GM18502 (cell line): ENCODE measurements at regions not wholly inside any gene's neighbourhood (a gene's known extent, or its start where the extent isn't known, plus 50 kb on each side); places are given as distances from the start of the nearest gene placed in this dataset.

ENCODE experiments used
- ATAC-seq: cut with Tn5 transposase; IDR thresholded peaks from one replicate; pipeline ENCODE4 v1.9.1; 2021; ENCODE audit warnings: mild to moderate bottlenecking; ENCODE audit not compliant: unreplicated experiment, poor library complexity

DNA sequence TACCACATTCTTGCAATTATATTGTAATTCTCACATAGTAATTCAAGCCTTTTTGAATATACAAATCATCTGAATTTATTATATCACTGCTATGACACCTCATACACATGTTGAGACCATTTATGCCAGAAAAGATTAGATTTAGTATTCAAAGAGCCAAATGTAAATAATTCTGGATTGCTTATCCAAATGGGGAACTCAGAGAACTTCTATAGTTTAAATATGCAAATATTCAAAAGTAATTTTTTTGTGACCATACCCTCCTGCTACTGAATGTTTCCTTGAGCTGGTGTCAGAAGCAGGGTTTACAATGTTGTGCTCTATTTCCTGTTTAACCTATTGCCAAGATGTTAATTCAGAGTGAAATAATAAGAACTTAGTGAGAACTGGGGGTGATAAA lies 372.2 kb downstream of the TRIML1 start:
- no peak for ATAC-seq

DNA sequence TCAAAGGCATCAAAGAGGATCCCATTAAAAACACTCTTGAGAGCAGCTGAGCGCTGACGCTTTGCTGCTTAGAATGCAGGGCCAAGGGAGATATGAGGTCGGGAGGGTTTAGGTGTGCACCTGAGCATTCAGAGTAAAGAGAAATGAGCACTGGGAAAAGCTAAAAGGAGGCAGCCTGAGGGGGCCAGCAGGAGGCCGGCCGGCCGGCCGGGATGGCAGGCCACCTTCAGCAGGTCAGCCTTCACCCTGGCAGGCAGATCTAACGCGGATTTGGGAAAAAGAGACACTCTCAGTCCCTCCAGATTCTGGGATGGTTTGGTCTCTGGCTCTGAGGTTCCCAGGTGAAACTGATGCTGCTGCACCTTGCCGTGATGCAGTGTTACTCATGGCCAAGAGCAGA lies 393.5 kb downstream of the TRIML1 start:
- no peak for ATAC-seq

DNA sequence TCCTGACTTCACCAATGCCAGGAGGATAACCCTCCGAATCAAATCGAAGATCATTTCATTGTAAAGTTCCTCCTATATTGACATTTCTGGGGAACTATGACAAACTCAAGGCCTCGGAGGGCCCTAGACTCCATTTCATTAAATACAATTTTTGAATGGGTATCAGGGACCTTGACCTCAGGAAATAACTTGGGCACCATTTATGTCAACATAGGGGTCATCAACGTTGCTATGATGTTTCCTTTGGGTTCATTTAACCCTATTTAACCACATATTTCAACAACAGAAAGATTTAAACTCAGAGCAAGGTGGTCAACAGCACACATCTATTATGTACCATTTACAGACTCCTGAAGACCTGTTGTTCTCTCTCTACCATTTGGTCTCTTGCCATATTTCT lies 395.1 kb downstream of the TRIML1 start:
- ATAC-seq = no peak

DNA sequence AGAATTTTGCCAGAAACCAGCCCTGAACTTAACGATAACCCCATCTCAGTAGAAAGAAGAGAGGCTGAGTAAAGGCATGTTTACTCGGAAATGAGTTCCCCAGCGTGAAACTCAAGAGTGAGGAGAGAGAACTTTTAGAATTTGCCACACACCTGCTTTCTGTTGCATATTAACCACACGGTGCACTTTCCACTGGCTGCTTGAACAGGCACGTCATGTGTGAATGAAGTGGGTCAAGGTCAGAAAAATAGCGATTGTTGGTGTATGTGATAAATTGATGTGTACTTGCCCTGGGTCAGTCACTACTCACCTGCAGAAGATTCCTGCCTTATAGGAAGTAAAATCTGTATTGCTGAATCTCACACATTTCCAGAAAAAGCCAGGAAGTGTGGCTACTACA lies 395.7 kb downstream of the TRIML1 start:
- no peak for ATAC-seq

DNA sequence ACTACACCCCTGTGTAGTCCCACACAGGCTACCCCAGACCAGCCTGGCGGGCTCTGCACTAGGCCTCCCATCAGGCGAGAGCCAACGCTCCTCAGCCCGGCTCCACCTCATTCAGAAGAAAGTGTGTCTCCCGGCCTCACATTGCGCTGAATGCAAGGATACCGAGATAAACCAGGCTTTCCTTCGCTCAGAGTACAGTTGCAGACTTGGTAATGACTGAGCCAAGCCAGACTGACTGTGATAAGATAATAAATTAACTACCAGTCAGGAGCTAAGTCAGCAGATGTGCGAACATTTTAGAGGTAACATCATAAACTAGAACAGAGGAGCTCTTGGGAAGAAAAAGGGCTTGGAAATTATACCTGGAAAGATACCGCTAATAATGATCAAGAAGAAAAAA lies 397.6 kb downstream of the TRIML1 start:
- ATAC-seq = no peak

GRCh38 chr4:188550296-188550695 lies 411.1 kb downstream of the TRIML1 start:
- no peak for ATAC-seq

GRCh38 chr4:188551156-188551555 lies 411.9 kb downstream of the TRIML1 start:
- ATAC-seq = no peak

DNA sequence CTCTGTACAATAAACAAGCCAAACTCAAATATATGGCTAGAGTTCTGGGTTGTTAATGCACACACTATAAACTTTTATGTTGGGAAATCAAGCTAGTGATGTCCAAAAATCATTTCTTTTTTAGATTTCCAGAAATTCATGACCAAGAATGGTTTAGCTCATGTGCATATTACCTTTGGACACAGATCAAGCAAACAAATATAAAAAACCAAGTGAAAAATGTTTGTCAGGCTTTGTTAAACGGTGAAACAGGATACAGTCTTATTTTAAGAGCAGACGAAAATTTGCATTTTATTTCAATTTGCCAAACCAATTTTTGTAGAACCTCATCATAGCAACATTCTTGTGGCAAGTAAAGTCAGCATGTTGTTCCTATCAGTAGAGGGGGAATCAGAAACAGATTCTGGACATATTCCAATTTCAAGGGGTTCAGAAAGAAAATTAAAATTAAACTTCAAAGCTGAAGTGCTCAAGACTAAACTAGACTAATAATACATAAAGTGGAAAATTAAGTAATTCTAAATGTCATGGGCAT lies 413.6 kb downstream of the TRIML1 start:
- no peak for ATAC-seq

DNA sequence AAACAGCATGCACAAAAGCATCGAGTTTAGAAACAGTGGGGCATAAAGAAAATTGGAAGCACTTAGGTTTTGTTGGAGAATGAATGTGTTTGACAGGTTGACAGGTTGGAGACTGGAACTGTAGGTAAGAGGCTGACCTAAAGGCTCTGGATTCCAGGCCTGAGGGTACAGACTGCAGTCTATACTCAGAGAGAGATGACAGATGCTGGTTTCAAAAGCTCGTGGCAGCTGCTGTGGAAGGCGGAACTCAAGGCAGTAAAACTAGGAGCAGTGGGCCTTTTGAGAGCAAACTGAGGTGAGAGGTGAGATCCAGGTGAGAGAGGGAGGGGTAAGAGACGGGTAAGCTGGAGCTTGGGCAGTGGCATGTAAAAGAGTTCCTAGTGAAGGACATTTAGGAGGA lies 415.2 kb downstream of the TRIML1 start:
- ATAC-seq = no peak

DNA sequence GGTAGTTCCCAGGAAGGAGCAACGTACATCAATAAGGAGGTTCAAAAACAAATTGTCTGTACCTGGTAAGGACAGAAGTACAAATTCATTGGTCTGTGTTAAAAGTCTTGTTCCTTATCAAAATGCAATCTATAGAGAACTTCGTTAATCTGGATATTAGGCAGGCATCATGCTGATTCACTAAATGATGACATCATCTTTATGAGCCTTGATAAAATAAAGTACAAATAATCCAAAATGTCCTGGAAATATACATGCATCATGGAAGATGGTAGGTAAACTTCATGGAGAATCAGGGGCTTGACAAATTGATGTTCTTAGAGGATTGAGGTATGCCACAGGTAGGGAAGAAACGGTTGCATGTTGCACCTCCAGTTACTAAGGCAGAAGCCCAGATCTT lies 433.9 kb downstream of the TRIML1 start:
- no peak for ATAC-seq

DNA sequence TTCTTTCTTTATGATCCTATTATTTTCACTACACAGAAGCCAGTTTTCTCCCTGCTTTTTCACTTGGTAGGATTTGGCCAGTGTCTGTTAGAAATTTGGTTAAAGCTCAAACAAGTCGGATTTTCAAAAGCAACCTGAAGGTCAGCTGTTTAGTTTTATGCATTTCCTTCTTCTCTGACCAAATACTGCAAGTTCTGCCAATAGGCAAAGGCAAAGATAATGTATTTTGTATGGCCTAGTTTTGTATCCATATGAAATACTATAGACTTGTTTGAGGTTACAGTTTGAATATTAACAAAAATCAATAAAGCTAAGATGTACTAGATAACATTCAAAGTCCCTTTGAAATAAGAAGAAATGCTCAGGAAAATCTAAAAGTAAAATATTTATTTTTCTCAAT lies 439.4 kb downstream of the TRIML1 start:
- no peak for ATAC-seq

- ATAC-seq = no peak
Observed at GRCh38 chr4:188596021-188596420, 456.8 kb downstream of the TRIML1 start.

DNA sequence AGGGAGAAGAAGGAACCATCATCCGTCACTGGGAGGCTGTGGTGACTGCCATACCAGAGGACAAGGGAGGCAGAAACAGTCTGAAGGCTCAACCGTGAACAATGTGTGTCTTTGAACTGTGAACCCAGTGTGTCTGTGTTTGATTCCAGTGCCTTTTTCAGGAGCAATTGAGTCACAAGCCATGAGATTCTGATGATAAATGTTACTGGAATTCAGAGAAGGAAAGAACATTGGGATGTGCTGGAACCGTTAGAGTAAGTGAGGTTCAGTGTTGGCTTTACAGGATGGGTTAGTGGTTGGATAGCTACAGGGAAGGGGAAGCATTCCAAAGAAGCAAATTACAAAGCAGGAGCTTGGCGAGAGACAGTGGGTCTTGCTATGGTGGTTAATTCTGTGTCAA lies 464.4 kb downstream of the TRIML1 start:
- ATAC-seq = no peak

DNA sequence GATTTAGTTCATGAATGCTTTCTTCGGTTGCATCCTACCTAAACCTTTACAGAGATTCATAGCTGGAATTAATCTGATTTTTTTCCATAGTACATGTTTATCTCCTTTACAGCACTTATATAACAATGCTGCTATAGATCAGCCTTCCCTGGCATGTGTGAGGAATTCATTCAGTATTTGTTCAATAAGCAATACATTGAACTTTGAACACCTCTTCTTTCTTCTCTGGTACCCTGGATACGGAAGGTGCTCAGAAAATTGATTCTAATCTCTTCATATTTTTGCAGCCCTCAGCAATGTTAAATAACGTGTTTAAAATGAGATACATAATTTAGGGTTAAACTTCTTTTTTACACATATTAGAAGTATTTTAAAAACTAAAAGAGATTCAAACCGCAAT lies 467.4 kb downstream of the TRIML1 start:
- no peak for ATAC-seq

- no peak for ATAC-seq
Observed at GRCh38 chr4:188611143-188611542, 471.9 kb downstream of the TRIML1 start.

DNA sequence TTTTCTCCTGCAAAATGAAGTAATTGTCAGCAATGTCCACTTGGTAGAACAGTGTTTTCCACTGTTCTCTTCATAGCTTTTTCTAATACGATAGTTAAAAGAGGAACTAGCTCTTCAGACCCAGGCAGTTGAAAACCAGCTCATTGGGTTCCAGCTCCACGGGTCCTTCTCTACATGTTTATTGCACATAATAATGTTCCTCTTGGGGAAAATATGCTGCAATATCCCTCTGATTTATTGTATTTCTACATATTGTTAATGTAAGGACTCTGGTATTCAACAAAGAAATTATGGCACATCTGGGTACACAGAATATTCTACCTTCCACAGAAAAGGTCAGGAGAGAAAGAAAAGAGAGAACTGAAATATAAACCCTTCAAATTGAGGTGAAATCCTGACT lies 473.4 kb downstream of the TRIML1 start:
- no peak for ATAC-seq

GRCh38 chr4:188613976-188614375 lies 474.7 kb downstream of the TRIML1 start:
- ATAC-seq = no peak

DNA sequence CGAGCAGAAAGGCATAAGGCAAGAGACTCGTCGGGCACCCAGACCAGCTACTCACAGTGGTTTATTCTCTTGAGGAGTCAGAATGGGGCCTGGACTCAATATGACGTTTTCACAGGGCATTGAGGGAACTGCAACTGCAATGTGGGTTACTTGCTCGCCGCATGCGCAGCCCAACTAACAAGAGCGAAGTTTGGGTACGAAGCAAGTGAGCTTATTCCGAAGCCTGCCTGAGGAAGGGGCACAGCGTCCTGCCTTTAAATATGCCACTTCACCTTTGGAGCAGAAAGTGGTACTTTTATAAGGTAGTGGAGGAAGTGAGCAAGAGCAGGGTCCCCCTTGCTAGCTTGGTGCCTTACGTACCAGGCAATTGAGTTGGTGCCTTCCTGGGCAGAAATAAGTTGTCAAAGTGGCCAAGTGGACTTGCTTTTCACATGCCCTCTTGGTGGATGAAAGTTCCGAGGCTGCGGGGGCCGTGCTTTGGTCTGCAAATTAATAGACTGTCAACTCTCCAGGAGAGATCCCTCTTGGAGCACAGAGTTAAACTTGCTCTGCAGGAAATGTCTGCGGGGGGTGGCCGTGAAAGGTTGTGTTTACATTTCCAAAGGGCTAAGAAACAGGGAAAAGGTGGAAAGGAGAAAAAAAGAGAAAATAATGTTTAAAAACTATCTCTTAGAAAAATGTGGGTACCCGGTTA lies 480.4 kb downstream of the TRIML1 start:
- no peak for ATAC-seq

DNA sequence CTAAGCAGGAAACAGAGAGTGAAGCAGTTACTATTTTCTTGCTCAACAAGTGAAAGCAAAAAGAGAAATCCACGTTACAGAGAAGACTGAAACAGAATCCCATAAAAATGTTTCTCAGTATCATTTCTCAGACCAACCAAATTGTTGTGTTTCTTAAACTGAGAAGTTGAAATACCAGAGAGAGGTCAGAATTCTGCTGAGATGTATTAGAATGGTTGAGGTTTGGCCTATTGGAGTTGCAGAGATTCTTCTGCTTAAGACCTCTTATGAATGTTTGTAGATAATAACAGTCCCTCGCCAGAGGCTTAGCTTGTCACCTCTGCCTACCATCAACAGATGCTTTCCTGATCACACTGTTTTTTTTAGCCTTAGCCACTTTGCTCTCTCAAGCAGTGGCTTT lies 481.4 kb downstream of the TRIML1 start:
- no peak for ATAC-seq

GRCh38 chr4:188623314-188623854 lies 484.1 kb downstream of the TRIML1 start:
- no peak for ATAC-seq

DNA sequence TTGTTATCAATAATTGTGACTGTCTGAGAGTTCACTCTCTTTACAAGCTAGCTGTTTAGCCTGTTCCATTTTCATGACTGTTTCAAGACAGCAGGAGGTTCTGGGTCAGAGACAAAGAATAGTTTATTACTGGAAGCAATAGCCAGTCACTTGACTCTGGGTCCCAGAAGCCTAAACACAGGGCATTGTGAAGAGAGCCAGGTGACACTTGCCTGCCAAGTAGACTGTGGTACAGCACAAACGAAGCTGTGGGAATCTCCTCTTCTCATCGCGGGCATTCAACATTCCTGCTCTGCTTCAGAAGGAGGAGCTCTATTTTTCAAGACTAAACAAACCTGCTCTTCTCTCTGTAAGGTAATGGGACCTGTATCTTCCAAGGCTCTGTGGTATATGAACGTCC lies 485.1 kb downstream of the TRIML1 start:
- no peak for ATAC-seq

- ATAC-seq = no peak
Observed at GRCh38 chr4:188627892-188628291, 488.7 kb downstream of the TRIML1 start.
